ES-I3 (cell line): ENCODE measurements at regions not wholly inside any gene's neighbourhood (a gene's known extent, or its start where the extent isn't known, plus 50 kb on each side); places are given as distances from the start of the nearest gene placed in this dataset.
"Not testable (repeated sequence)": the region's sequence is repeated elsewhere in the genome, so short reads cannot be mapped to it uniquely, and the experiment has no call there.

ENCODE experiments used
- H3K36me3 ChIP-seq: 2 replicates; pipeline ENCODE4 v1.6.1; 2013; ENCODE audit warnings: mild to moderate bottlenecking, low read length, control low read depth, moderate library complexity; ENCODE audit not compliant: insufficient read depth
- H3K4me1 ChIP-seq: 2 replicates; pipeline ENCODE4 v1.6.1; 2013; ENCODE audit warnings: mild to moderate bottlenecking, control low read depth, low read length; ENCODE audit not compliant: insufficient read depth
- H3K9ac ChIP-seq: 2 replicates; pipeline ENCODE4 v1.6.1; 2013; ENCODE audit warnings: low read depth, mild to moderate bottlenecking, low read length, moderate library complexity
- H3K9me3 ChIP-seq: 2 replicates; pipeline ENCODE4 v1.6.1; 2013; ENCODE audit warnings: mild to moderate bottlenecking, low read length, moderate library complexity; ENCODE audit not compliant: control insufficient read depth, insufficient read depth

GRCh38 chr16:61540216-61540615 lies 496.0 kb downstream of the CDH8 start:
- Histone ChIP-seq H3K36me3 (no peaks in the 10 kb centered on the region), H3K4me1 (peaks cover 18% of the 10 kb centered on the region), H3K9ac (no peak overlapping the region), H3K9me3 (no peaks in the 10 kb centered on the region)

GRCh38 chr16:61530697-61531096 lies 505.5 kb downstream of the CDH8 start:
- Histone ChIP-seq H3K9me3 (no peaks in the 10 kb centered on the region), H3K36me3 (no peaks in the 10 kb centered on the region), H3K4me1 (no peaks in the 10 kb centered on the region), H3K9ac (no peak overlapping the region)

GRCh38 chr16:61500851-61501250 lies 535.4 kb downstream of the CDH8 start:
- Histone ChIP-seq H3K4me1 (no peaks in the 10 kb centered on the region), H3K36me3 (no peaks in the 10 kb centered on the region), H3K9ac (no peak overlapping the region), H3K9me3 (no peaks in the 10 kb centered on the region)

DNA sequence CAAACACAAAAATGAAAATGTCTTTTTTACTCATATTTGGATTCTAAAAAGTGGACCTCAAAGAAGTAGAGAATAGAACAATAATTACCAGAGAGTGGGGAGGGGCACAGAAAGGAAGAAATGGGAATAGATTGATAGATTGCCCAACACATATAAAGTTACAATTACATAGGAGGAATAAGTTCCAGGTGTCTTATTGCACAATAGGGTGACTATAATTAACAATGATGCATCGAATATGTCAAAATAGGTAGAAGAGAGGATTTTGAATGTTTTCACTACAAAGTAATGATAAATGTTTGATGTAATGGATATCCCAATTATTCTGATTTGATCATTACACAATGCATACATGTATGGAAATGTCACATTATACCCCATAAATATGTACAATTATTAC lies 556.0 kb downstream of the CDH8 start:
- no peaks in the 10 kb centered on the region for H3K36me3 ChIP-seq
- H3K9me3 ChIP-seq, result no peaks in the 10 kb centered on the region
- no peak overlapping the region for H3K9ac ChIP-seq
- no peaks in the 10 kb centered on the region for H3K4me1 ChIP-seq

DNA sequence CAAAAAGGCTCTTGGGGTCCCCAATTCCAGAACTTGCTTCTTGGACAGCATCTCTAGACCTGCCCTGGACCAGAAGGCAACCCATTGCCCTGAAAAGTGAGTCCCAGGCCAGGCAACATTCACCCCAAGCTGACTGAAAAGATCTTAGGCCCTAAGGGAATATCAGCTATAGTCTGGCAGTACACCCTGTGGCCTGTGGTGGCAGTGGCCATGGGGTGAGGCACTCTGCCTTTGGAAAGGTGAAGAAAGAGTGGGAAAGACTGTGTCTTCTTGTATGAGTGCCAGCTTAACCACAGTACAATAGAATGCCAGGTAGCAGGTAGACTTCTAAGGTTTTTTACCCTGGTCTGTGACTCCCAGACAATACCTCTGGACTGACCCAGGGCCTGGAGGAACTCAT lies 564.5 kb downstream of the CDH8 start:
- no peaks in the 10 kb centered on the region for H3K36me3 ChIP-seq
- no peaks in the 10 kb centered on the region for H3K9me3 ChIP-seq
- no peaks in the 10 kb centered on the region for H3K4me1 ChIP-seq
- H3K9ac ChIP-seq, result no peak overlapping the region

DNA sequence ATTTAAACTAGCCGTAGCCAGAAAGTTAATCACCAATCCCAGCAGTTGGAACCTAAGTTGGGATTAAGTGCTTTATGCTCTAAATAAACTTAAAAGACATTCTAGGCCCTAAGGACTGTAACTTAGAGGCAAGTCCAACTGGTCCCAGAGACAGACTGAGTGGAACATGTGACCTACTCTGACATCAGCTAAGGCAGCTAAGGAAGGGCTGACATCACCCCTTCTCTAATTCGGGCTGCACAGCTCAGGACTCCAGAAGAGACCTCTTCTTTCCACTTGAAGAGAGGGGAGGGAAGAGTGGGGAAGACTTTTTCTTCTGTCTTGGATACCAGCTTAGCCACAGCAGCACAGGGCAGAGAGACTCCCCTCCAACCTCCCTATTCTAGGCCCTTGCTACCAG lies 565.2 kb downstream of the CDH8 start:
- Histone ChIP-seq H3K4me1 (no peaks in the 10 kb centered on the region), H3K9me3 (no peaks in the 10 kb centered on the region), H3K36me3 (no peaks in the 10 kb centered on the region), H3K9ac (no peak overlapping the region)

GRCh38 chr16:61465285-61465684 lies 571.0 kb downstream of the CDH8 start:
- Histone ChIP-seq H3K9me3 (no peaks in the 10 kb centered on the region), H3K9ac (no peak overlapping the region), H3K4me1 (no peaks in the 10 kb centered on the region), H3K36me3 (no peaks in the 10 kb centered on the region)

DNA sequence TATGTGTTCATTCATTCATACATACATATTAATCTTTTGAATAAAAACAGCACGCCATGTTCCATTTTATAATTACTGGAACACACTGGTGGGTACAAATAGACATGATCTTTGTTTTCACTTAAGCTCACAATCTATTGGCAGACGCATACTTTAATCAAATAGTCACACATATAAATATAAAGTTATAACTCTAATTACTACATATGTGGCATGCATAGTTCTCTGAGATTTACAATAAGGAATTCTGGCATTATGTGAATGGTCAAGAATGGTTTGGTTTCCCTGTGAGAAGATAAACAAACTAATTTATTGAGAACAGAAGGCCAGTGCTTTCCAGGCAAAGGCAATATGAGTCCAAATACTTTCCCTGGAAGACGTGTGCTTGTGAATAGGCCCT lies 576.2 kb downstream of the CDH8 start:
- no peaks in the 10 kb centered on the region for H3K4me1 ChIP-seq
- H3K9ac ChIP-seq, result no peak overlapping the region
- H3K9me3 ChIP-seq, result no peaks in the 10 kb centered on the region
- H3K36me3 ChIP-seq, result no peaks in the 10 kb centered on the region

GRCh38 chr16:61435346-61435745 lies 600.9 kb downstream of the CDH8 start:
- no peak overlapping the region for H3K9ac ChIP-seq
- H3K4me1 ChIP-seq, result no peaks in the 10 kb centered on the region
- H3K9me3 ChIP-seq, result no peaks in the 10 kb centered on the region
- no peaks in the 10 kb centered on the region for H3K36me3 ChIP-seq

- Histone ChIP-seq H3K4me1 (no peaks in the 10 kb centered on the region), H3K9me3 (no peaks in the 10 kb centered on the region), H3K36me3 (no peaks in the 10 kb centered on the region), H3K9ac (no peak overlapping the region)
These were observed 603.8 kb downstream of the CDH8 start for GRCh38 chr16:61432421-61432820.

- Histone ChIP-seq H3K9me3 (no peaks in the 10 kb centered on the region), H3K36me3 (no peaks in the 10 kb centered on the region), H3K4me1 (no peaks in the 10 kb centered on the region), H3K9ac (no peak overlapping the region)
These were observed 615.1 kb downstream of the CDH8 start for GRCh38 chr16:61421111-61421510.

DNA sequence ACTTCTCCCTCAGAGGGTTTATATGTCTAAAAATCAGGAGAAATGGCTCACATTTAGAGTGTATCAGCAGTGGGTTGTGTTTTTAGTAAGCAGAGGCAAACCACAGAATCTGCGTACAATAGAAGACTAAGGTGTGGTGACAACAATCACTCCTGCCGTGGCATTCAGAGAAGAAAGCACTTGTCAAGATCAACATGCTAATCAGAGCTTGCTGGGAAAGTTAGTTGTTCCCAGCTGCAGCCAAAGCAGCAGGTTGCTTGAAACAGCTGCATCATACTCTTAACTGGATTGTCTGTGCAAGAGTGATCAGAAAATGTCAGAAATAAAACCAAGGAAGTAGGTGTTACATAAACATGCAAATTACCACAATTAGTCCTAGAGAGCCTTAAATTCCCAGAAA lies 616.4 kb downstream of the CDH8 start:
- Histone ChIP-seq H3K36me3 (no peaks in the 10 kb centered on the region), H3K4me1 (no peaks in the 10 kb centered on the region), H3K9ac (no peak overlapping the region), H3K9me3 (no peaks in the 10 kb centered on the region)

DNA sequence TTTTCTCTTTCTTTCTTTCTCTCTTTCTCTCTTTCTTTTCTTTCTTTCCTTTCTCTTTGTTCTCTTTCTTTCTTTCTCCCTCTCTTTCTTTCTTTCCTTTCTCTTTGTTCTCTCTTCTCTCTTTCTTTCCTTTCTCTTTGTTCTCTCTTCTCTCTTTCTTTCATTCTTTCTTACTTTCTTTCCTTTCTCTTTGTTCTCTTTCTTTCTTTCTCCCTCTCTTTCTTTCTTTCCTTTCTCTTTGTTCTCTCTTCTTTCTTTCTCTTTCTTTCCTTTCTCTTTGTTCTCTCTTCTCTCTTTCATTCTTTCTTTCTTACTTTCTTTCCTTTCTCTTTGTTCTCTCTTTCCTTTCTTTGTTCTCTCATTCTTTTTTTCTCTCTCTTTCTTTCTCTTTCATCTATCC lies 617.4 kb downstream of the CDH8 start:
- not testable (repeated sequence) for H3K9me3 ChIP-seq, H3K9ac ChIP-seq, H3K36me3 ChIP-seq, H3K4me1 ChIP-seq

DNA sequence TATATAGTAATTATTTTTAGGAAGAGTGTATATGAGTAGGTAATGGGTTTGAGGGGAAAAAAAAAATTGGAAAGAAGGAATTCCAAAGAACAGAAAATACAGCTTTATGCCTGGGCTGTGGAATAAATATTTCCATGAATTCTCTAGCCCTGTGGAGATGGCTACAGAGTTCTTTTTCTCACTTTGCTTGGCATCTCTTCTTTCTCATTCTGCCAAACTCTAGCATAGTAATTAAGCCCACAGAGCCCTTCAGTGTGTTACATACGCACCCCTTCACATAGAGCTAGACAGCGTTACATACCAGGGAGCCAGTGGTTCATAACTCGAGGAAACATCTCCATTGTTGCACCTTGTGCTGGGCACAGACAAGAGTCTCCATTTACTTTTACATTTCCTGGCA lies 621.1 kb downstream of the CDH8 start:
- Histone ChIP-seq H3K9ac (no peak overlapping the region), H3K4me1 (no peaks in the 10 kb centered on the region), H3K9me3 (no peaks in the 10 kb centered on the region), H3K36me3 (no peaks in the 10 kb centered on the region)

- H3K9me3 ChIP-seq, result no peaks in the 10 kb centered on the region
- H3K4me1 ChIP-seq, result no peaks in the 10 kb centered on the region
- no peaks in the 10 kb centered on the region for H3K36me3 ChIP-seq
These were observed 623.2 kb downstream of the CDH8 start for GRCh38 chr16:61413021-61413420.

DNA sequence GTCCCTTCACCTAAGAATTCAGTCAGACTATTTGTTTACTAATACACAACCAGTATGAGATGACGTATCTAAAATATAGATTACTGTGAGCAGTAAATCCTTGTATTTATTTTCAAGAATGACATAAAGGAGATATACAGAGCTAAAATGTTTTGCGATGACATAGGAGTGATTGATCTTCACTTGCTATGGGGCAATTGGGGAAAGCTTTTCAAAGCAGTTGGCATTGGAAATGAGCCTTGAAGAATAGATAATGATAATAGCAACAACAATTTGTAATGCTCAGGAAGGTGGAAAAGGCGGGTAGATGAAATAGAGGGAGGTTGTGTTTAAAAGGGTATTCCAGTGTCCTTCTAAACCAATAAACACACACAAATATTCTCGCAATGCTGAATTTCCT lies 623.7 kb downstream of the CDH8 start:
- no peaks in the 10 kb centered on the region for H3K36me3 ChIP-seq
- H3K9me3 ChIP-seq, result no peaks in the 10 kb centered on the region
- no peak overlapping the region for H3K9ac ChIP-seq
- no peaks in the 10 kb centered on the region for H3K4me1 ChIP-seq

More at GRCh38 chr16:61413021-61413420, 623.2 kb downstream of the CDH8 start:
- H3K9ac ChIP-seq, result no peak overlapping the region
